Cardiac fibroblast (primary cell): ENCODE measurements at regions not wholly inside any gene's neighbourhood (a gene's known extent, or its start where the extent isn't known, plus 50 kb on each side); places are given as distances from the start of the nearest gene placed in this dataset.
"Not testable (repeated sequence)": the region's sequence is repeated elsewhere in the genome, so short reads cannot be mapped to it uniquely, and the experiment has no call there.

Experiments used
- DNase-seq, 2 donors: peaks; one replicate each; pipeline versions ENCODE4 v3.0.0 to v3.0.0-alpha.2; 2010; ENCODE audit warnings: low read depth in 2 of 2
- H3K4me3 ChIP-seq, 2 donors: replicated peaks in 1 of 2; 1 replicate in 1 of 2; 2 replicates in 1 of 2; pipeline ENCODE4 v1.5.1; 2011; ENCODE audit warnings: low read depth in 2 of 2, low read length in 2 of 2, mild to moderate bottlenecking in 2 of 2, moderate library complexity in 1 of 2
- CTCF ChIP-seq: IDR thresholded peaks from one replicate; pipeline ENCODE4 v1.5.1; 2011; ENCODE audit warnings: low read depth, mild to moderate bottlenecking, low read length, inconsistent platforms

- no peak for TF ChIP-seq CTCF
- no peak for DNase-seq
Measured at GRCh38 chrX:3448563-3448962, 102.1 kb upstream of the MXRA5 start.

GRCh38 chrX:3445806-3446490, 99.5 kb upstream of the MXRA5 start:
- no peak overlapping the region for H3K4me3 ChIP-seq
- TF ChIP-seq CTCF: no peak
- DNase-seq: no peak

More at GRCh38 chrX:3448563-3448962, 102.1 kb upstream of the MXRA5 start:
- no peak overlapping the region for H3K4me3 ChIP-seq

GRCh38 chrX:3443184-3443583, 96.7 kb upstream of the MXRA5 start:
- TF ChIP-seq CTCF: no peak
- no peak for DNase-seq

GRCh38 chrX:3442691-3443090, 96.2 kb upstream of the MXRA5 start:
- DNase-seq: no peak
- no peak overlapping the region for H3K4me3 ChIP-seq
- TF ChIP-seq CTCF: no peak

More at GRCh38 chrX:3443184-3443583, 96.7 kb upstream of the MXRA5 start:
- no peak overlapping the region for H3K4me3 ChIP-seq

- DNase-seq: no peak
- no peak for TF ChIP-seq CTCF
Measured at GRCh38 chrX:3440981-3441380, 94.5 kb upstream of the MXRA5 start.

GRCh38 chrX:3435916-3436315, 89.5 kb upstream of the MXRA5 start:
- H3K4me3 ChIP-seq, DNase-seq: not testable (repeated sequence)

More at GRCh38 chrX:3440981-3441380, 94.5 kb upstream of the MXRA5 start:
- no peak overlapping the region for H3K4me3 ChIP-seq

- TF ChIP-seq CTCF: no peak
- no peak overlapping the region for H3K4me3 ChIP-seq
- no peak for DNase-seq
Measured at GRCh38 chrX:3435057-3435456, 88.6 kb upstream of the MXRA5 start.
